ENCODE measurements at regions not wholly inside any gene's neighbourhood (a gene's known extent, or its start where the extent isn't known, plus 50 kb on each side); places are given as distances from the start of the nearest gene placed in this dataset.
A peak's percentile ranks its signal among the peaks of the same experiment; 100 is the strongest.
"Not testable (repeated sequence)": the region's sequence is repeated elsewhere in the genome, so short reads cannot be mapped to it uniquely, and the experiment has no call there.

DNA sequence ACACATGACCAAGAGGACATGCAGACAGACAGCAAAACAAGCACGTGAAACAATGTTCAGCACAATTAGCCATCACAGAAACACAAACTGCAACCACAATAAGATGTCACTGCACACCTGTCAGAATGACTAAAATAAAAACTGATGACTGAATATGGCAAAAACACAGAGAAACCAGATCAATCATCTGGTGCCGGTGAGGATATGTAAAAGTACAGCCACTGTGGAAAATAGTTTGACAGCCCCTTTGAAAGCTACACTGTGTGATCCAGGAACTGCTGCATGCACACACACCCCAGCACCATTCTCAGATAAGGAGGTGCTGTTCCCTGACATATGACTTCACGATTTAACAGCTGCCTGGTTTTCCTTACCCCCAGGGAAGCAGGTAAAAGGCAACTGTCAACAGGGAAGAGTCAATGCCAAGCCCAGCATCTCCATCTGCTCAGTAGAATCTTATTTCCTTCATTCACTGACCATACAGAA is 238.1 kb upstream of the HSFY2 start:
- H3K4me3 ChIP-seq (ENCODE audit: low read depth, low read length), result no peak overlapping the region
- no peak for DNase-seq (ENCODE audit: low read depth)

DNA sequence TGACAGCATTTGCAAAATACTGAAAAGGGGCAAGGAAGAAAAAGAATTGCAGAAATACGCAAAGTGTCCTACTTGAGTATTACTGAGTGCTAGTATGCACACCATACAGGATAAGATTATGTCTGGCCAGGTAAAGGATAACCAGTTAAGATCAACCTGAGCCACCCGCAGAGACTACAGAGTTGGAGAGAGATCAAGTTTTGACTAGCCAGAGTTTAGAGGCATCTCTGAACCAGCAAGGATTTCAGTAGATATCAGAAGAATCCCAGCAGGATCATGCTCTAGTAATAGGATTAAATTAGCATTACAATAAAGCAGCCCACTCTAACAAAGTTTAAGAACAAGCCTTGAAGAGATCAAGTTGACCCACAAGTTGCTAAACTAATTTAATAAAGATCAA is 232.7 kb upstream of the HSFY2 start:
- no peak overlapping the region for H3K4me3 ChIP-seq (ENCODE audit: low read depth, low read length)
- DNase-seq (ENCODE audit: low read depth), result no peak

GRCh38 chrY:19005579-19005978 is 232.0 kb upstream of the HSFY2 start:
- no peak overlapping the region for H3K4me3 ChIP-seq (ENCODE audit: low read depth, low read length)
- no peak for DNase-seq (ENCODE audit: low read depth)

DNA sequence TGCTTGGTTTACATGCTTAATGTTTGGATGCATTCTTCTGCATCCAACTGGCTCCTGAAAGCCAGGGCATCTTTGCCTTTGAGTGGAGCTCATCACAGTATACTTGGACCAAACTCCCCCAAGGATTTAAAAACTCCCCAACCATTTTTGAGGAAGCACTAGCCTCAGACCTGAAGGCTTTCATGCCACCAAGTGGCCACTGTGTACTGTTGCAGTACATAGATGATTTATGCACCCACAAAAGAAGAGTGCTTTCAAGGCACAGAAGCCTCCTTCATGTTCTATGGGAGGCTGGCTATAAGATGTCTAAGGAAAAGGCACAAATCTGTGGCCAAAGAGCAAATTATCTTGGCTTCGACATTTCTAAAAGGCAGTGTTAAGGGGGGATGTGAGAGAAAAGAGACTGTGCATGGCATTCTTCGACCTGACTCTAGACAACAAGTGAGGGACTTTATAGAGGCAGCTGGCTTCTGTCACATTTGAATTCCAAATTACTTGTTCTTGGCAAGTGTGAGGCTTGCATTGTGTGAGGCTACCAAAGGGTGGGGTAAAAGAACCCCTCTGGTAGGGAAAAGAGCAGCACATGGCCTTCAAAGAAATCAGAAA is 224.2 kb upstream of the HSFY2 start:
- H3K4me3 ChIP-seq (ENCODE audit: low read depth, low read length), result no peak overlapping the region
- peak; percentile 0 for DNase-seq (ENCODE audit: low read depth)

DNA sequence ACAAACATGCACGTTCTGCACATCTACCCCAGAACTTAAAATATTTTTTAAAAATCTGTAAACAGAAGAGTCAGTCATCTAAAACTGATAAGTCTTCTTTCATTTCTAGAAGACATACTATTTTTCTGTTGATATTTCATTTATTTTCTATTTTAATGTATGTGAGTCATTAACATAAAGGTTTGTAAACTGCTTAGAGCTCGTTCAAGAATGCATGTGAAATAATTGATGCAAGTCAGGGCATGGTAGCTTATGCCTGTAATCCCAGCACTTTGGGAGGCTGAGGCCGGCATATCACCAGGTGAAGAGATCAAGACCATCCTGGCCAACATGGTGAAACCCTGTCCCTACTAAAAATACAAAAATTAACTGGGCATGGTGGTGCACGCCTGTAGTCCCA is 219.9 kb upstream of the HSFY2 start:
- H3K4me3 ChIP-seq (ENCODE audit: low read depth, low read length), result no peak overlapping the region
- DNase-seq (ENCODE audit: low read depth), result no peak

DNA sequence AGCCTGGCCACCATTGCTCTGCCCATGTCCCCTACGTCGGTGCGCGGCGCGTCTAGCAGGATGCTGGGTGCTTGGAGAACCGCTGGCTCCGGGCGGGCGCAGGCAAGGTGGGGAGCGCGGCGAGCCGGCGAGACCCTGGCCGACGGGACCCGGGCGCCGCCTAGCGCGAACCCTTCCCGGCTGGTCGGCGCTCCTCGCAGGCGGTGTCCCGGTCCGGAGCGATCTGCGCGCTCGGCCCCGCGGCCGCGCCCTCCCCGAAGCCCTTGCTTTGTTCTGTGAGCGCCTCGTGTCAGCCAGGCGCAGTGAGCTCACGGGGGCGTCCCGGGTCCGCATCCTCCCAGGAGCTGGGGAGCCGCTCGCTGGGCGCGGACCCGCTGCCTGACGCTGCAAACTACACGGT is 219.1 kb upstream of the HSFY2 start:
- peak overlapping the region; percentile 10 for H3K4me3 ChIP-seq (ENCODE audit: low read depth, low read length)
- not testable (repeated sequence) for DNase-seq (ENCODE audit: low read depth)

DNA sequence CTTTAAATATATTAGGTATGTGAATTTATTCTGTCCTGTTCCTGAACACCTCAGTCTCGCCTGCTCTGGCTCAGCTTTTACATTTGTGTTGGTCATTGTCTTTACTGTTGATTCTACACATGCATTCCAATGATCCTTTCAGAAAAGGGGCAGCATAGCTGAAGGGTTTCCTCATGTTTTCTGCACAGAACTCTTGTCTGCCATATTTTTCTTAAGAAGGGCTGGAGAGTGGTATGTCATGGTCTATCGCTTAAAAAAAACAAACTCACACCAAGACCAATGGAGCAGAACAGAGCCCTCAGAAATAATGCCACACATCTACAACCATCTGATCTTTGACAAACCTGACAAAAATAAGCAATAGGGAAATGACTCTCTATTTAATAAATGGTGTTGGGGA is 215.8 kb upstream of the HSFY2 start:
- H3K4me3 ChIP-seq (ENCODE audit: low read depth, low read length), result no peak overlapping the region
- no peak for DNase-seq (ENCODE audit: low read depth)

GRCh38 chrY:18966001-18966400 is 192.5 kb upstream of the HSFY2 start:
- H3K4me3 ChIP-seq (ENCODE audit: low read depth, low read length), result no peak overlapping the region
- DNase-seq (ENCODE audit: low read depth), result no peak

GRCh38 chrY:18958846-18959245 is 185.3 kb upstream of the HSFY2 start:
- H3K4me3 ChIP-seq (ENCODE audit: low read depth, low read length), result no peak overlapping the region
- DNase-seq (ENCODE audit: low read depth), result no peak

GRCh38 chrY:18951657-18952435 is 178.3 kb upstream of the HSFY2 start:
- H3K4me3 ChIP-seq (ENCODE audit: low read depth, low read length), result no peak overlapping the region
- no peak for DNase-seq (ENCODE audit: low read depth)

DNA sequence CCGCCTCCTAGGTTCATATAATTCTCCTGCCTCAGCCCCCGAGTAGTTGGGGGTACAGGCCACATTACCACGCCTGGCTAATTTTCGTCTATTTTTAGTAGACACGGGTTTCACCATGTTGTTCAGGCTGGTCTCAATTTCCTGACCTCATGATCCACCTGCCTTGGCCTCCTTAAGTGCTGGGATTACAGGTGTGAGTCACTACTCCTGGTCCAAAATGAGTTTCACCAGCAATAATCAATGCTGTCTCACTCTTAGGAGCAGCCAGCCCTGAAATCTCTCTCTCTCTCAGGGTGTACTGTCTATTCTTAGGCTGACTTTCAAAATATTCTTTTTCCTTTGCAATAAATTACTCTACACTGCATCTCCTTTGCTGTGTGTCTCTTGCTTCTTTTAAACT is 177.5 kb upstream of the HSFY2 start:
- H3K4me3 ChIP-seq (ENCODE audit: low read depth, low read length), result no peak overlapping the region
- DNase-seq (ENCODE audit: low read depth), result no peak

DNA sequence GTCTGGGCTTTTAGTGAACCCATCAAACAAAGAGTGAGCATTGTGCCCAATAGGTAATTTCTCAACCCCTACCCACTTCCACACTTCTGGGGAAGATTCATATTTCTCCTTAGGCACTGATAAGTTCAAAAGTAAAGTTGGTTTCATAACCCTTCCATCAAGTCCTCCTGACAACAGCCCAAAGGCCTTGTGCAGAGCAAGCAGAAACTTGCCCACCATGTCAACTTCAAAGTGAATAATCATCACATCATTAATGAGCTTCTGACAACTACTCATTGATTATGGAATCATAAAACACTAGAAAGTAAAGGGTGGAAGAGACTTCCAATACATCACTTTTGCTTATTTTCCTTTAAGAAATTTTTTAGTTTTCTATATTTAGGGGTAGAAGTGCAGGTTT is 163.3 kb upstream of the HSFY2 start:
- no peak for DNase-seq (ENCODE audit: low read depth)

GRCh38 chrY:18919256-18919655 is 145.7 kb upstream of the HSFY2 start:
- no peak for DNase-seq (ENCODE audit: low read depth)

More for the DNA sequence above, 163.3 kb upstream of the HSFY2 start:
- no peak overlapping the region for H3K4me3 ChIP-seq (ENCODE audit: low read depth, low read length)

DNA sequence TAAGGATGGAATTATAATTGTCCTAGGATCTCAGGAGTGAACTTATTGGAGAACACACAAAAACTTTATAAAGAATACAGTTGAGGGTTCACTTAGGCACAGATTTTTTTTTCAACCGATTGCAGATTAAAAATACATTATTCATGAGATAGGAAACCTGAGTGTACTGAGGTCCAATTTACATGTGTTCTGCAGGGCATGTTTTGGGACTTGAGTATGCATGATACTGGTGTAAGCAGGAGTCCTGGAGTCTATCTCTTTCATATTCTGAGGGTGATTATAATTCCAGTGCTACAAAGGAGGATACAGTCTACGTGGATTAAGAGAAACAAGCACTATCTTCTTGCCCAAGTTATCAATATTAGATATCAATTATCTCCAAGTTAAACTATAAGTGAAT is 139.3 kb upstream of the HSFY2 start:
- DNase-seq (ENCODE audit: low read depth), result no peak
- H3K4me3 ChIP-seq (ENCODE audit: low read depth, low read length), result no peak overlapping the region

More at GRCh38 chrY:18919256-18919655, 145.7 kb upstream of the HSFY2 start:
- H3K4me3 ChIP-seq (ENCODE audit: low read depth, low read length), result no peak overlapping the region

- H3K4me3 ChIP-seq (ENCODE audit: low read depth, low read length), result no peak overlapping the region
- peak; percentile 25 for DNase-seq (ENCODE audit: low read depth)
These were observed 136.3 kb upstream of the HSFY2 start for GRCh38 chrY:18909846-18910245.

GRCh38 chrY:18906198-18906597 is 132.7 kb upstream of the HSFY2 start:
- H3K4me3 ChIP-seq (ENCODE audit: low read depth, low read length), result not testable (repeated sequence)

DNA sequence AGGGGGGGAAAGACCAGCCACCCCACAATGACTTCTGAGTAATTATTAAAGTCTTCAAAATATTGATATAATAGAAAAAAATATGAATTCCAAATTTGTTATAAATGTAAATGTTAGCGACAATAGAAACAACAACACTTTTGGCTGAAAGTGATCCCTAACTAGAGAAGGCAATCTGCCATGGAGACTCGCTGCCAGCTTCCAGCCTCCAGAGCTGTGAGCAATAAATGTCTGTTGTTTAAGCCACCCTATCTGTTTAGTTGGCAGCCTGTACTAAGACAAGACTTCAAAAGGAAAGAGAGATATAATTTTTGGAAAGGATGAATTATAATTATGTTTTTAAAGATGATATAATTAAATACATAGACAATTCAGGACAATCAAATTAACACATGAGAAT is 130.8 kb upstream of the HSFY2 start:
- DNase-seq (ENCODE audit: low read depth), result no peak
- no peak overlapping the region for H3K4me3 ChIP-seq (ENCODE audit: low read depth, low read length)

More at GRCh38 chrY:18906198-18906597, 132.7 kb upstream of the HSFY2 start:
- not testable (repeated sequence) for DNase-seq (ENCODE audit: low read depth)

GRCh38 chrY:18891994-18892393 is 118.5 kb upstream of the HSFY2 start:
- DNase-seq (ENCODE audit: low read depth), result no peak

GRCh38 chrY:18889548-18889947 is 116.0 kb upstream of the HSFY2 start:
- H3K4me3 ChIP-seq (ENCODE audit: low read depth, low read length), result no peak overlapping the region
- no peak for DNase-seq (ENCODE audit: low read depth)

More at GRCh38 chrY:18891994-18892393, 118.5 kb upstream of the HSFY2 start:
- no peak overlapping the region for H3K4me3 ChIP-seq (ENCODE audit: low read depth, low read length)

- H3K4me3 ChIP-seq (ENCODE audit: low read depth, low read length), result no peak overlapping the region
- peak; percentile 53 for DNase-seq (ENCODE audit: low read depth)
These were observed 111.2 kb upstream of the HSFY2 start for GRCh38 chrY:18884748-18885147.

DNA sequence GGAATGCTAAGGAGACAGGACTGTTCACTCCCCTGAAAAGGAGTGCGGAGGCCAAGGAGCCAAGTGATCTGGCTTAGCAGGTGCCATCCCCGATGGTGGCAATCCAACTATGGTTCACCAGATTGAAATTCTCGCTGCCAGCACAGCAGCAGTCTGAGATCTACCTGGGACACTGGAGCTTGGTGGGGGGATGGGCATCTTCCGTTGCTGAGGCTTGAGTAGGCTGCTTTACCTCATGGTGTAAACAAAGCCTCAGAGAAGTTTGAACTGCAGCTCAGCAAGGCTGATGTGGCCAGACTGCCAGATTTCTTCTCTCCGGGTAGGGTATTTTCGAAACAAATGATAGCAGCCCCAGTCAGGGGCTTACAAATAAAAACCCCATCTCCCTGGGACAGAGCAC is 95.6 kb upstream of the HSFY2 start:
- DNase-seq (ENCODE audit: low read depth), result not testable (repeated sequence)

More for the DNA sequence above, 95.6 kb upstream of the HSFY2 start:
- H3K4me3 ChIP-seq (ENCODE audit: low read depth, low read length), result not testable (repeated sequence)
